GM23338 (cell line): ENCODE measurements at regions not wholly inside any gene's neighbourhood (a gene's known extent, or its start where the extent isn't known, plus 50 kb on each side); places are given as distances from the start of the nearest gene placed in this dataset.

Source experiments
- ATAC-seq: fragments of 200-7000 bp; cut with Tn5 transposase; 3 replicates; pipeline ENCODE4 v1.9.1; 2020
- DNase-seq: peaks from one replicate; pipeline ENCODE4 v3.0.0-alpha.2; 2015; ENCODE audit warnings: low spot score
- H2AFZ ChIP-seq: fragments of 200-600 bp; sonication (generic); 2 replicates; pipeline ENCODE4 v1.8.0; 2016; ENCODE audit warnings: antibody characterized with exemption, mild to moderate bottlenecking, moderate library complexity
- H3F3A ChIP-seq: fragments of 200-600 bp; sonication (generic); replicated peaks from 2 replicates; pipeline ENCODE4 v1.8.0; 2017; ENCODE audit warnings: antibody characterized with exemption, mixed run types, low read depth
- H3K27ac ChIP-seq: fragments of 200-600 bp; sonication (generic); 2 replicates; pipeline ENCODE4 v1.6.1; 2016; ENCODE audit warnings: low read depth
- H3K27me3 ChIP-seq: fragments of 200-600 bp; sonication (generic); 2 replicates; pipeline ENCODE4 v1.8.0; 2016; ENCODE audit warnings: mild to moderate bottlenecking, mixed run types, moderate library complexity; ENCODE audit not compliant: insufficient read depth
- H3K36me3 ChIP-seq: fragments of 200-600 bp; sonication (generic); 2 replicates; pipeline ENCODE4 v1.8.0; 2016; ENCODE audit warnings: mild to moderate bottlenecking; ENCODE audit not compliant: insufficient read depth
- H3K4me1 ChIP-seq: fragments of 200-600 bp; sonication (generic); 2 replicates; pipeline ENCODE4 v1.8.0; 2016; ENCODE audit warnings: mild to moderate bottlenecking, moderate library complexity; ENCODE audit not compliant: insufficient read depth
- H3K4me2 ChIP-seq: fragments of 200-600 bp; sonication (generic); 2 replicates; pipeline ENCODE4 v1.7.1; 2017; ENCODE audit warnings: mixed run types
- H3K4me3 ChIP-seq: fragments of 200-600 bp; sonication (generic); 2 replicates; pipeline ENCODE4 v1.6.1; 2016; ENCODE audit warnings: mixed run types
- H3K79me2 ChIP-seq: fragments of 200-600 bp; sonication (generic); replicated peaks from 2 replicates; pipeline ENCODE4 v1.8.0; 2017; ENCODE audit warnings: mild to moderate bottlenecking; ENCODE audit not compliant: insufficient read depth
- H3K9me2 ChIP-seq: fragments of 200-600 bp; sonication (generic); 2 replicates; pipeline ENCODE4 v1.8.0; 2017; ENCODE audit not compliant: insufficient read depth
- H4K20me1 ChIP-seq: fragments of 200-600 bp; sonication (generic); replicated peaks from 2 replicates; pipeline ENCODE4 v1.8.0; 2017; ENCODE audit warnings: mild to moderate bottlenecking; ENCODE audit not compliant: insufficient read depth
- H3K27ac Mint-ChIP-seq: 2 replicates; pipeline ENCODE4 v1.8.0; 2020; ENCODE audit warnings: inconsistent platforms, mild to moderate bottlenecking, moderate library complexity, mixed read lengths
- H3K27me3 Mint-ChIP-seq: 3 replicates; pipeline ENCODE4 v1.8.0; 2022; ENCODE audit warnings: low read depth, mild to moderate bottlenecking, moderate library complexity, mixed read lengths, inconsistent platforms; ENCODE audit not compliant: insufficient read depth, poor library complexity
- H3K36me3 Mint-ChIP-seq: 3 replicates; pipeline ENCODE4 v1.8.0; 2021; ENCODE audit warnings: low read depth, mild to moderate bottlenecking, inconsistent platforms, moderate library complexity, mixed read lengths
- H3K4me1 Mint-ChIP-seq: 3 replicates; pipeline ENCODE4 v1.8.0; 2020; ENCODE audit warnings: mild to moderate bottlenecking, inconsistent platforms, mixed read lengths
- H3K4me3 Mint-ChIP-seq: 3 replicates; pipeline ENCODE4 v1.8.0; 2021; ENCODE audit warnings: moderate library complexity, mild to moderate bottlenecking, inconsistent platforms, mixed read lengths
- H3K9me3 Mint-ChIP-seq: 3 replicates; pipeline ENCODE4 v1.8.0; 2020; ENCODE audit warnings: moderate library complexity, mild to moderate bottlenecking, inconsistent platforms, mixed read lengths
- EZH2 ChIP-seq: fragments of 200-600 bp; sonication (generic); IDR thresholded peaks from one replicate; pipeline ENCODE4 v1.8.0; 2017; ENCODE audit warnings: antibody characterized with exemption, mild to moderate bottlenecking, low read depth; ENCODE audit not compliant: unreplicated experiment
- EZH2phosphoT487 ChIP-seq: fragments of 200-600 bp; sonication (generic); IDR thresholded peaks from one replicate; pipeline ENCODE4 v1.8.1; 2018; ENCODE audit warnings: antibody characterized with exemption; ENCODE audit not compliant: unreplicated experiment
- POLR2AphosphoS5 ChIP-seq: IDR thresholded peaks from 2 replicates; pipeline ENCODE4 v1.6.1; 2016; ENCODE audit warnings: antibody characterized with exemption, low read depth
- STAT1 ChIP-seq: IDR thresholded peaks from one replicate; pipeline ENCODE4 v1.6.1; 2016; ENCODE audit warnings: antibody characterized with exemption; ENCODE audit not compliant: unreplicated experiment
- ZNF331 ChIP-seq: fragments of 250-450 bp; sonication (Bioruptor Pico); IDR thresholded peaks from 2 replicates; pipeline ENCODE4 v1.5.0; 2020; ENCODE audit warnings: low read depth, mild to moderate bottlenecking, moderate library complexity
- TF ChIP-seq, protein P1 (sequence below): fragments of 250-450 bp; sonication (Bioruptor Pico); IDR thresholded peaks from 2 replicates; pipeline ENCODE4 v1.5.0; 2020; ENCODE audit warnings: mild to moderate bottlenecking, moderate library complexity

DNA sequence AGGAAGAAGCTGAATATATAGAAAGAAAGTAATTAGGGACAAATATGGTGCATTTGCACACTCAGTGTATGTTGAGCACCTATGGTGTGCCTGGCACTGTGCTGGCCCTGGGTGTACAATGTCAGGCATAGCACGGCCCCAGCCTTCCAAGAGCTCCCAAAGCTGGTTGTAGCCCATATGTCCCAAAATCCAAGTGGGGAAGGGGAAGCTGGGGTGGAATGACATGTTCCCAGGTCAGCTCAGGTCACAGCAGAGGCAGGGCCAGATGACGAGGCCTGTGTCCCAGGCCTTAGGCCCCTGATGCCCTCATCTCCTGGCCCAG, 170.0 kb downstream of the VEGFA start (continued):
- TF ChIP-seq, protein P1, sequence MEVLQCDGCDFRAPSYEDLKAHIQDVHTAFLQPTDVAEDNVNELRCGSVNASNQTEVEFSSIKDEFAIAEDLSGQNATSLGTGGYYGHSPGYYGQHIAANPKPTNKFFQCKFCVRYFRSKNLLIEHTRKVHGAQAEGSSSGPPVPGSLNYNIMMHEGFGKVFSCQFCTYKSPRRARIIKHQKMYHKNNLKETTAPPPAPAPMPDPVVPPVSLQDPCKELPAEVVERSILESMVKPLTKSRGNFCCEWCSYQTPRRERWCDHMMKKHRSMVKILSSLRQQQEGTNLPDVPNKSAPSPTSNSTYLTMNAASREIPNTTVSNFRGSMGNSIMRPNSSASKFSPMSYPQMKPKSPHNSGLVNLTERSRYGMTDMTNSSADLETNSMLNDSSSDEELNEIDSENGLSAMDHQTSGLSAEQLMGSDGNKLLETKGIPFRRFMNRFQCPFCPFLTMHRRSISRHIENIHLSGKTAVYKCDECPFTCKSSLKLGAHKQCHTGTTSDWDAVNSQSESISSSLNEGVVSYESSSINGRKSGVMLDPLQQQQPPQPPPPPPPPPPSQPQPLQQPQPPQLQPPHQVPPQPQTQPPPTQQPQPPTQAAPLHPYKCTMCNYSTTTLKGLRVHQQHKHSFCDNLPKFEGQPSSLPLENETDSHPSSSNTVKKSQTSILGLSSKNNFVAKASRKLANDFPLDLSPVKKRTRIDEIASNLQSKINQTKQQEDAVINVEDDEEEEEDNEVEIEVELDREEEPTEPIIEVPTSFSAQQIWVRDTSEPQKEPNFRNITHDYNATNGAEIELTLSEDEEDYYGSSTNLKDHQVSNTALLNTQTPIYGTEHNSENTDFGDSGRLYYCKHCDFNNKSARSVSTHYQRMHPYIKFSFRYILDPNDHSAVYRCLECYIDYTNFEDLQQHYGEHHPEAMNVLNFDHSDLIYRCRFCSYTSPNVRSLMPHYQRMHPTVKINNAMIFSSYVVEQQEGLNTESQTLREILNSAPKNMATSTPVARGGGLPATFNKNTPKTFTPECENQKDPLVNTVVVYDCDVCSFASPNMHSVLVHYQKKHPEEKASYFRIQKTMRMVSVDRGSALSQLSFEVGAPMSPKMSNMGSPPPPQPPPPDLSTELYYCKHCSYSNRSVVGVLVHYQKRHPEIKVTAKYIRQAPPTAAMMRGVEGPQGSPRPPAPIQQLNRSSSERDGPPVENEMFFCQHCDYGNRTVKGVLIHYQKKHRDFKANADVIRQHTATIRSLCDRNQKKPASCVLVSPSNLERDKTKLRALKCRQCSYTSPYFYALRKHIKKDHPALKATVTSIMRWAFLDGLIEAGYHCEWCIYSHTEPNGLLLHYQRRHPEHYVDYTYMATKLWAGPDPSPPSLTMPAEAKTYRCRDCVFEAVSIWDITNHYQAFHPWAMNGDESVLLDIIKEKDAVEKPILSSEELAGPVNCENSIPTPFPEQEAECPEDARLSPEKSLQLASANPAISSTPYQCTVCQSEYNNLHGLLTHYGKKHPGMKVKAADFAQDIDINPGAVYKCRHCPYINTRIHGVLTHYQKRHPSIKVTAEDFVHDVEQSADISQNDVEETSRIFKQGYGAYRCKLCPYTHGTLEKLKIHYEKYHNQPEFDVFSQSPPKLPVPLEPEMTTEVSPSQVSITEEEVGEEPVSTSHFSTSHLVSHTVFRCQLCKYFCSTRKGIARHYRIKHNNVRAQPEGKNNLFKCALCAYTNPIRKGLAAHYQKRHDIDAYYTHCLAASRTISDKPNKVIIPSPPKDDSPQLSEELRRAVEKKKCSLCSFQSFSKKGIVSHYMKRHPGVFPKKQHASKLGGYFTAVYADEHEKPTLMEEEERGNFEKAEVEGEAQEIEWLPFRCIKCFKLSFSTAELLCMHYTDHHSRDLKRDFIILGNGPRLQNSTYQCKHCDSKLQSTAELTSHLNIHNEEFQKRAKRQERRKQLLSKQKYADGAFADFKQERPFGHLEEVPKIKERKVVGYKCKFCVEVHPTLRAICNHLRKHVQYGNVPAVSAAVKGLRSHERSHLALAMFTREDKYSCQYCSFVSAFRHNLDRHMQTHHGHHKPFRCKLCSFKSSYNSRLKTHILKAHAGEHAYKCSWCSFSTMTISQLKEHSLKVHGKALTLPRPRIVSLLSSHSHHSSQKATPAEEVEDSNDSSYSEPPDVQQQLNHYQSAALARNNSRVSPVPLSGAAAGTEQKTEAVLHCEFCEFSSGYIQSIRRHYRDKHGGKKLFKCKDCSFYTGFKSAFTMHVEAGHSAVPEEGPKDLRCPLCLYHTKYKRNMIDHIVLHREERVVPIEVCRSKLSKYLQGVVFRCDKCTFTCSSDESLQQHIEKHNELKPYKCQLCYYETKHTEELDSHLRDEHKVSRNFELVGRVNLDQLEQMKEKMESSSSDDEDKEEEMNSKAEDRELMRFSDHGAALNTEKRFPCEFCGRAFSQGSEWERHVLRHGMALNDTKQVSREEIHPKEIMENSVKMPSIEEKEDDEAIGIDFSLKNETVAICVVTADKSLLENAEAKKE = no peak

DNA sequence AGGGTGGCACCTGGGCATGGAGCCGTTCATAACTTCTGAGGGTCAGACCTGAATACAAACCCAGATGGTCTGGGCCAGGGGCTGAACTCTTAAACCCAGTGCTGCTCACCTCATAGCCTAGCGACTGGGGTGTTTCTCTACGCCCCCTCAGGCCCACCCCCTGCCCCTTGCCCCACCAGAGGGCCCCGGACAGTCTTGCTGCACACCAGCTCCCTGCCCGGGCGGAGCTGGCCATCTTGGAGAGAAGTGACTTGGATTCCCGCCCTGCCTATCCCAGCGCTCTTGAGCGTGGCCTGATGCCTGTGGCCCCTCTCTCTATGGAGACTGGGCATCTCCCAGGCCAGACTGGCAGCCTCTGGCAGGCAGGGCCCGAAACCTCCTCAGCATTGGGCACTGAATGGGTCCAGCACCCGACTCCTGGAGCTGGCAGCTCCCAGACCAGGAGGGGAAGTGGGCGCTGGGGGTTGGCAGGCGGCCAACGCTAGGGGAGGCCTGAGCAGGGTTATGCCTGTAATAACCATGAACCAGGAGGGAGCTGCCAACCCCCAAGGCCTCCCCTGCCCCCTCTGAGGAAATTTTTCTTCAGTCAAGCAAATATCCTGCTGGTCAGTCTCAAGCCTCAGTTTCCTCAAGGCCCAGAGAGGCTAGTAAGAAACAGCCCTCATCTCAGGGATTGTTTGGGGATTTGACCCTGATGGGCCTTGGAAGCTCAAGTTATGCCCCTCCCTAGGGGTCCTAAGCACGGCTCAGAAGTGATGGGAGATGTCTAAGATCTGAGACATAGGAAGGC, 169.5 kb downstream of the VEGFA start:
- no peaks in the 10 kb centered on the region for H3K79me2 ChIP-seq
- H3K4me2 ChIP-seq = no peak overlapping the region
- H3K27me3 Mint-ChIP-seq = peaks cover 20% of the 10 kb centered on the region
- no peak overlapping the region for H3K4me3 ChIP-seq
- no peak overlapping the region for H2AFZ ChIP-seq
- no peak overlapping the region for H3K4me3 Mint-ChIP-seq
- H3K27ac ChIP-seq = no peak overlapping the region
- H3K36me3 ChIP-seq = no peaks in the 10 kb centered on the region
- no peak overlapping the region for H3K27ac Mint-ChIP-seq
- no peaks in the 10 kb centered on the region; the same call in 2 of the 3 replicates for H3K36me3 Mint-ChIP-seq
- ATAC-seq (no peak), DNase-seq (no peak)
- no peaks in the 10 kb centered on the region for H4K20me1 ChIP-seq
- peaks cover 8% of the 10 kb centered on the region for H3K4me1 Mint-ChIP-seq
- H3F3A ChIP-seq = no peaks in the 10 kb centered on the region
- TF ChIP-seq EZH2phosphoT487 (no peak), POLR2AphosphoS5 (no peak), ZNF331 (CRISPR knock-in tag) (no peak), STAT1 (no peak), EZH2 (no peak)
- TF ChIP-seq, protein P1 = no peak
- H3K9me2 ChIP-seq = no peaks in the 10 kb centered on the region
- H3K9me3 Mint-ChIP-seq = 0 out of 3 replicates have a peak, but pooled peaks cover 2% of the 10 kb centered on the region
- H3K4me1 ChIP-seq = peaks cover 7% of the 10 kb centered on the region; the same call in 1 of the 2 replicates
- no peaks in the 10 kb centered on the region for H3K27me3 ChIP-seq
